OCI-LY3 (cell line): ENCODE measurements at regions not wholly inside any gene's neighbourhood (a gene's known extent, or its start where the extent isn't known, plus 50 kb on each side); places are given as distances from the start of the nearest gene placed in this dataset.
A peak's percentile ranks its signal among the peaks of the same experiment; 100 is the strongest.

Experiments used
- H2AFZ ChIP-seq: fragments of 200-600, 300-600 bp; shearing (Covaris generic); 2 replicates; pipeline ENCODE4 v1.6.0; 2014; ENCODE audit warnings: antibody characterized with exemption, low read depth, low read length
- H3K27ac ChIP-seq: fragments of 200-600, 300-600 bp; sonication (generic); 2 replicates; pipeline ENCODE4 v1.5.1; 2014; ENCODE audit warnings: mild to moderate bottlenecking, low read length, moderate library complexity, mixed read lengths
- H3K27me3 ChIP-seq: fragments of 200-600, 300-600 bp; sonication (generic); 2 replicates; pipeline ENCODE4 v1.6.1; 2014; ENCODE audit warnings: low read depth, low read length, mixed read lengths
- H3K36me3 ChIP-seq: fragments of 200-600, 300-600 bp; sonication (generic); replicated peaks from 2 replicates; pipeline ENCODE3; 2014; ENCODE audit warnings: low read depth, low read length, mixed read lengths
- H3K4me1 ChIP-seq: fragments of 300-600, 200-600 bp; sonication (generic); 2 replicates; pipeline ENCODE4 v1.6.1; 2014; ENCODE audit warnings: low read length, mixed read lengths
- H3K4me2 ChIP-seq: fragments of 200-600, 300-600 bp; sonication (generic); 2 replicates; pipeline ENCODE4 v1.6.1; 2014; ENCODE audit warnings: low read length, mixed read lengths
- H3K4me3 ChIP-seq: fragments of 300-600, 200-600 bp; sonication (generic); 2 replicates; pipeline ENCODE4 v1.5.1; 2014; ENCODE audit warnings: antibody characterized with exemption, mild to moderate bottlenecking, low read length, moderate library complexity
- H3K79me2 ChIP-seq: fragments of 300-600, 200-600 bp; shearing (Covaris generic); 2 replicates; pipeline ENCODE4 v1.6.1; 2014; ENCODE audit warnings: mild to moderate bottlenecking, low read length, mixed read lengths
- H3K9ac ChIP-seq: fragments of 300-600, 200-600 bp; shearing (Covaris generic); 2 replicates; pipeline ENCODE4 v1.6.0; 2014; ENCODE audit warnings: mild to moderate bottlenecking, low read length, moderate library complexity
- H3K9me3 ChIP-seq: fragments of 200-600, 300-600 bp; shearing (Covaris generic); 2 replicates; pipeline ENCODE4 v1.6.1; 2014; ENCODE audit warnings: low read length, mixed read lengths; ENCODE audit not compliant: insufficient read depth
- H4K20me1 ChIP-seq: fragments of 200-600, 300-600 bp; sonication (generic); 2 replicates; pipeline ENCODE4 v1.6.1; 2016; ENCODE audit warnings: low read length, mixed read lengths; ENCODE audit not compliant: insufficient read depth
- CTCF ChIP-seq: fragments of 200-600, 300-600 bp; sonication (generic); IDR thresholded peaks from 2 replicates; pipeline ENCODE4 v1.5.1; 2014; ENCODE audit warnings: antibody characterized with exemption, low read length, low read depth
- EZH2phosphoT487 ChIP-seq: fragments of 200-600 bp; shearing (Covaris generic); IDR thresholded peaks from 2 replicates; pipeline ENCODE4 v1.6.1; 2018; ENCODE audit warnings: antibody characterized with exemption, mixed run types, low read depth

- Histone ChIP-seq H3K9ac (peak overlapping the region; percentile 82), H4K20me1 (no peaks in the 10 kb centered on the region), H3K4me3 (peak overlapping the region; percentile 83), H2AFZ (peak overlapping the region; percentile 86), H3K4me2 (peak overlapping the region; percentile 96), H3K79me2 (no peaks in the 10 kb centered on the region), H3K36me3 (no peaks in the 10 kb centered on the region), H3K9me3 (no peaks in the 10 kb centered on the region), H3K27ac (peak overlapping the region; percentile 82), H3K27me3 (no peaks in the 10 kb centered on the region), H3K4me1 (peaks cover 17% of the 10 kb centered on the region)
- TF ChIP-seq CTCF (no peak), EZH2phosphoT487 (no peak)
Observed at GRCh38 chrX:131764216-131764615, 220.3 kb downstream of the OR13H1 start.

- no peaks in the 10 kb centered on the region for H4K20me1 ChIP-seq
- no peaks in the 10 kb centered on the region for H3K27me3 ChIP-seq
- H2AFZ ChIP-seq = no peak overlapping the region
- H3K27ac ChIP-seq = no peak overlapping the region
- no peak overlapping the region for H3K4me2 ChIP-seq
- peaks cover 4% of the 10 kb centered on the region for H3K4me1 ChIP-seq
- H3K9me3 ChIP-seq = no peaks in the 10 kb centered on the region
- TF ChIP-seq CTCF (no peak), EZH2phosphoT487 (no peak)
- H3K9ac ChIP-seq = no peak overlapping the region
- H3K36me3 ChIP-seq = no peaks in the 10 kb centered on the region
- no peaks in the 10 kb centered on the region for H3K79me2 ChIP-seq
- H3K4me3 ChIP-seq = no peak overlapping the region
Observed at GRCh38 chrX:131778269-131779218, 234.7 kb downstream of the OR13H1 start.

GRCh38 chrX:131779306-131779705 is 235.4 kb downstream of the OR13H1 start:
- H3K79me2 ChIP-seq = no peaks in the 10 kb centered on the region
- no peak overlapping the region for H3K9ac ChIP-seq
- H4K20me1 ChIP-seq = no peaks in the 10 kb centered on the region
- H3K36me3 ChIP-seq = no peaks in the 10 kb centered on the region
- no peak overlapping the region for H3K27ac ChIP-seq
- no peaks in the 10 kb centered on the region for H3K27me3 ChIP-seq
- no peak overlapping the region for H3K4me2 ChIP-seq
- no peak overlapping the region for H3K4me3 ChIP-seq
- no peak overlapping the region for H2AFZ ChIP-seq
- no peaks in the 10 kb centered on the region for H3K9me3 ChIP-seq
- peaks cover 10% of the 10 kb centered on the region for H3K4me1 ChIP-seq
- TF ChIP-seq CTCF (no peak), EZH2phosphoT487 (no peak)

- Histone ChIP-seq H3K36me3 (no peaks in the 10 kb centered on the region), H4K20me1 (no peaks in the 10 kb centered on the region), H2AFZ (no peak overlapping the region), H3K9me3 (no peaks in the 10 kb centered on the region), H3K27me3 (no peaks in the 10 kb centered on the region), H3K9ac (no peak overlapping the region), H3K4me1 (peaks cover 10% of the 10 kb centered on the region), H3K27ac (no peak overlapping the region), H3K4me3 (no peak overlapping the region), H3K79me2 (no peaks in the 10 kb centered on the region), H3K4me2 (no peak overlapping the region)
- TF ChIP-seq CTCF (no peak), EZH2phosphoT487 (no peak)
Observed at GRCh38 chrX:131779741-131780140, 235.9 kb downstream of the OR13H1 start.
